Right atrium auricular region (tissue), 2 donors: ENCODE measurements at regions not wholly inside any gene's neighbourhood (a gene's known extent, or its start where the extent isn't known, plus 50 kb on each side); places are given as distances from the start of the nearest gene placed in this dataset.
"Not testable (repeated sequence)": the region's sequence is repeated elsewhere in the genome, so short reads cannot be mapped to it uniquely, and the experiment has no call there.

Source experiments
- DNase-seq: peaks from one replicate; pipeline ENCODE4 v3.0.0-alpha.2; 2019; ENCODE audit warnings: low spot score
- H3K27ac ChIP-seq, 2 donors: fragments of 200-600 bp; sonication (generic); 1 replicate in 1 of 2; 2 replicates in 1 of 2; pipeline ENCODE4 v1.5.1; 2016 to 2019
- H3K27me3 ChIP-seq, 2 donors: fragments of 200-600 bp; sonication (generic); one replicate each; pipeline versions ENCODE4 v1.5.1 to v1.6.0; 2017 to 2019
- H3K36me3 ChIP-seq: fragments of 200-600 bp; sonication (generic); one replicate; pipeline ENCODE4 v1.5.1; 2016
- H3K4me1 ChIP-seq, 2 donors: fragments of 200-600 bp; sonication (generic); one replicate each; pipeline versions ENCODE4 v1.5.1 to v1.6.0; 2017 to 2019
- H3K4me3 ChIP-seq, 2 donors: fragments of 200-600 bp; sonication (generic); 1 replicate in 1 of 2; 2 replicates in 1 of 2; pipeline ENCODE4 v1.5.1; 2017 to 2019; ENCODE audit warnings: mild to moderate bottlenecking in 1 of 2, moderate library complexity in 1 of 2
- H3K9me3 ChIP-seq, 2 donors: fragments of 200-600 bp; sonication (generic); one replicate each; pipeline ENCODE4 v1.5.1; 2019
- CTCF ChIP-seq, 2 donors: fragments of 200-600 bp; sonication (generic); IDR thresholded peaks; one replicate each; pipeline ENCODE4 v1.5.1; 2019; ENCODE audit warnings: antibody characterized with exemption in 2 of 2

- Histone ChIP-seq H3K4me1 (no peaks in the 10 kb centered on the region), H3K9me3 (peaks cover 0 to 8% of the 10 kb centered on the region in 2 donors), H3K27me3 (no peaks in the 10 kb centered on the region), H3K4me3 (no peak overlapping the region), H3K27ac (no peak overlapping the region), H3K36me3 (no peaks in the 10 kb centered on the region)
- DNase-seq, result no peak
- no peak for TF ChIP-seq CTCF (IDR thresholded peaks at IDR 0.05)
Observed at GRCh38 chr11:23875176-23875850, 621.5 kb upstream of the LUZP2 start.

- not testable (repeated sequence) for H3K36me3 ChIP-seq, H3K27ac ChIP-seq, H3K27me3 ChIP-seq, H3K4me3 ChIP-seq, DNase-seq, H3K9me3 ChIP-seq, H3K4me1 ChIP-seq
Observed at GRCh38 chr11:23883426-23884048, 613.3 kb upstream of the LUZP2 start.

- no peak overlapping the region for H3K27ac ChIP-seq
- H3K4me1 ChIP-seq, result no peaks in the 10 kb centered on the region
- H3K36me3 ChIP-seq, result no peaks in the 10 kb centered on the region
- no peak for DNase-seq
- no peak for TF ChIP-seq CTCF (IDR thresholded peaks at IDR 0.05)
- H3K27me3 ChIP-seq, result no peaks in the 10 kb centered on the region
- no peak overlapping the region for H3K4me3 ChIP-seq
- H3K9me3 ChIP-seq, result peaks cover 0 to 2% of the 10 kb centered on the region in 2 donors
Observed at GRCh38 chr11:23884341-23884740, 612.5 kb upstream of the LUZP2 start.

- DNase-seq, result no peak
- no peak for TF ChIP-seq CTCF (IDR thresholded peaks at IDR 0.05)
- Histone ChIP-seq H3K4me3 (no peak overlapping the region), H3K36me3 (no peaks in the 10 kb centered on the region), H3K27ac (no peak overlapping the region), H3K4me1 (no peaks in the 10 kb centered on the region), H3K27me3 (no peaks in the 10 kb centered on the region), H3K9me3 (no peaks in the 10 kb centered on the region)
Observed at GRCh38 chr11:23885801-23886200, 611.1 kb upstream of the LUZP2 start.

- H3K4me1 ChIP-seq, H3K36me3 ChIP-seq, DNase-seq, H3K27me3 ChIP-seq, H3K27ac ChIP-seq, H3K4me3 ChIP-seq, H3K9me3 ChIP-seq: not testable (repeated sequence)
Observed at GRCh38 chr11:23887122-23887521, 609.7 kb upstream of the LUZP2 start.

- Histone ChIP-seq H3K36me3 (no peaks in the 10 kb centered on the region), H3K27ac (no peak overlapping the region), H3K4me1 (no peaks in the 10 kb centered on the region), H3K27me3 (no peaks in the 10 kb centered on the region), H3K4me3 (no peak overlapping the region), H3K9me3 (no peaks in the 10 kb centered on the region)
- TF ChIP-seq CTCF (IDR thresholded peaks at IDR 0.05), result no peak
- no peak for DNase-seq
Observed at GRCh38 chr11:23893126-23893525, 603.7 kb upstream of the LUZP2 start.
